ENCODE measurements at regions not wholly inside any gene's neighbourhood (a gene's known extent, or its start where the extent isn't known, plus 50 kb on each side); places are given as distances from the start of the nearest gene placed in this dataset.

DNA sequence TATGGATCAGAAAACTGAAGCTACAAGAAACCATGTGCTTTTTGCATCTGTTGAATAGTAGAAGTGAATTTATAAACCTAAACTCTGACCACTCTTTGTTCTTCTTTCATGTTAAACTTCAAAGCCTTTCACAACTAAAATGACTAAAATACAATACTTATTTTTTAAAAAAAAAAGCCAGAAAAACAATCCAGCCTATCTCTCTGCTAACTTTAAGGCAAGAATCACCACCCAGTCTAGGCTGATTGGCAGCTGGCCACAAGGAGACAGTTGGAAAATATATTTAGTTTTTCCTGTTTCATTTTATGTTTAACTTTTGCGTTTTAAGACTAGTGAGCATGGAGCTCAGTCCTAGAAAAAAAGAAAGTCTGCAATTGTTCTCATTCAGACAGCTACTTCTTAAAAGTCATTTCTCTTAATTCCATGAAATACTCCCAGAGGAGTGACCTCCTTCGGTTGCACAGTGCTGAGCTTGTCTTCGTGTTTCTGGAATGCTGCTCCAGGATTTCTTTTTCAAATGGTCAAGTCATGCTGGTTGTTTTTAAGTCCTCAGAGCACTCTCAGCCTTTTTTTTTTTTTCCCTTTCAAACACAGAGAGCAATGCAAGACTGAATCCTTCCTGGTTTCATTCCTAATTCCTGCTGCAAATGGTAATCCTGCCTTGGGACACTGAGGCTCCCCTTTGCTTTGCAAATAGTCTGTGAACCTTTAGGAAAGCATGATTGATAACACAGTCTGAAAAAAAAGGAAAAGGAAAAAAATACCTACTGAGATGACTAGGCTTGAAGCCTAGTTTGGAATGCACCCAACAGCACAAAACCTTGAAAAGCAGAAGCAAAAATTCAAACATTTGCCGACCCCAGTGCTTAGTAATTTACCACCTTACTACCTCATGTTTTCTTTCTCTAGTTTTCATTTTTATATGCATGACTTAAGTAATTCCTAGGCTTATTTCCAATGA is 233.3 kb upstream of the DAAM1 start:
- intact Hi-C loops (cut with micrococcal nuclease) (no loop called here), dilution Hi-C loops (cut with MboI; ENCODE audit: extremely low pct_ligation_motif_present, low sequenced_read_pairs) (no loop called here)
- H3K4me1 ChIP-seq (ENCODE audit: control insufficient read depth, extremely low read depth, insufficient read depth, low read length) = no peaks in the 10 kb centered on the region
- TF ChIP-seq FOS (IDR thresholded peaks at IDR 0.05; ENCODE audit: borderline replicate concordance, insufficient read depth, low read length) = no peak
- TF ChIP-seq MYC (IDR thresholded peaks at IDR 0.05; ENCODE audit: low read depth, low read length) = no peak
- no peak for TF ChIP-seq GATA2 (IDR thresholded peaks at IDR 0.05; ENCODE audit: insufficient read depth, insufficient read length, low read depth, low read length)
- no peak for TF ChIP-seq EZH2 (IDR thresholded peaks at IDR 0.05; ENCODE audit: borderline replicate concordance, low read depth, low read length, severe bottlenecking)
- TF ChIP-seq, protein P1, sequence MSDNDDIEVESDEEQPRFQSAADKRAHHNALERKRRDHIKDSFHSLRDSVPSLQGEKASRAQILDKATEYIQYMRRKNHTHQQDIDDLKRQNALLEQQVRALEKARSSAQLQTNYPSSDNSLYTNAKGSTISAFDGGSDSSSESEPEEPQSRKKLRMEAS (IDR thresholded peaks at IDR 0.05; ENCODE audit: insufficient read depth, insufficient read length) = no peak
- H3K9ac ChIP-seq (replicated peaks; ENCODE audit: extremely low read depth, insufficient read depth, low read length) = no peak overlapping the region
- FAIRE-seq (no peak), DNase-seq (ENCODE audit: low read depth, low spot score) (no peak)
- BruUV-seq (replicated peaks) = no TSS peak
- H4K20me1 ChIP-seq (replicated peaks; ENCODE audit: control insufficient read depth, extremely low read depth, insufficient read depth, low read length) = no peaks in the 10 kb centered on the region
- H3K9me3 ChIP-seq (replicated peaks; ENCODE audit: control insufficient read depth, insufficient read depth, low read length) = no peaks in the 10 kb centered on the region
- H3K27me3 ChIP-seq (ENCODE audit: control insufficient read depth in 2 of 2, insufficient read depth in 2 of 2, low read length in 2 of 2) = peaks cover 0 to 6% of the 10 kb centered on the region in 2 experiments
- POLR2A ChIA-PET = no interaction called here
- H3K4me3 ChIP-seq (replicated peaks in 1 of 3; ENCODE audit: insufficient read depth in 1 of 3, low read depth in 1 of 3, low read length in 3 of 3) = no peak overlapping the region
- CTCF ChIA-PET = no interaction called here
- H3K4me2 ChIP-seq (ENCODE audit: insufficient read depth, low read length) = no peak overlapping the region
- no peaks in the 10 kb centered on the region for H3K36me3 ChIP-seq (ENCODE audit: control insufficient read depth in 2 of 2, extremely low read depth in 1 of 2, insufficient read depth in 2 of 2, low read length in 2 of 2)
- H3K27ac ChIP-seq (ENCODE audit: insufficient read depth, low read depth, low read length) = no peak overlapping the region
- H3K9me1 ChIP-seq (replicated peaks; ENCODE audit: control insufficient read depth, extremely low read depth, insufficient read depth, low read length) = no peaks in the 10 kb centered on the region
- no peak overlapping the region for H2AFZ ChIP-seq (ENCODE audit: low read depth, low read length)
- H3K79me2 ChIP-seq (ENCODE audit: control insufficient read depth, insufficient read depth, low read length) = no peaks in the 10 kb centered on the region

DNA sequence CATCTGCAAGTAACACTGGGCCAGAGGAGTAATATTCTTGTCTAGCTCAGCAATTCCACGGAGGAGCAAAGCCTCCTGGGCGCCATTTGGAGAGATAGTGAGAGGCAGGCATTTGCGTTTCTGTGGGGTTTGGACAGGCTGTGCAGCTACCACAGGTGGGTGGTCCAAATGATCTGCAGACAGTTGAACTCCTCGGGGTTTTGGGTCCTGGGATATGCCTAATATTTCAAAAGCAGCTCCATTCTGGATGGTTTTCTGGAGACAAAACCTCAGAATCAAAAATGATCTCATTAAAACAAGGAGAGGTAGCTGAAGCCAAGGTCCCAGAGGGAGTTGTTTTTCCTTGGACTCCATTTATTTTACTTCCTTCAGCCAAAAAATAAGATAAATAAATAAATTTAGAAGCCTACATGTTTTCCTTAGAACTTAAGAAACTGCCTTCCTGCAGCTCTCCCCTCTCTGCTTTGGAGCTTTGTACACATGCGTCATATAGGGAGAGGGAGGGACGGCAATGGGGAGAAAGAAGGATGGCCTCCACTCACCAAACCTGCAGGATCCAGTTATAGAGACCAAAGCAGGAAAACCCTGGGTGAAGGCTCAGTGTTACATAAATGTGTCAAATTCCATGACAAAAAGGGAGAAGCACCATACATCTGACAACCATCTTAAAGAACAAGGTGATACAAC is 227.3 kb upstream of the DAAM1 start:
- Histone ChIP-seq H3K4me3 (replicated peaks in 1 of 3; ENCODE audit: insufficient read depth in 1 of 3, low read depth in 1 of 3, low read length in 3 of 3) (no peak overlapping the region), H3K79me2 (ENCODE audit: control insufficient read depth, insufficient read depth, low read length) (no peaks in the 10 kb centered on the region), H2AFZ (ENCODE audit: low read depth, low read length) (no peak overlapping the region), H3K27ac (ENCODE audit: insufficient read depth, low read depth, low read length) (no peak overlapping the region), H3K36me3 (ENCODE audit: control insufficient read depth in 2 of 2, extremely low read depth in 1 of 2, insufficient read depth in 2 of 2, low read length in 2 of 2) (no peaks in the 10 kb centered on the region), H3K9me1 (replicated peaks; ENCODE audit: control insufficient read depth, extremely low read depth, insufficient read depth, low read length) (no peaks in the 10 kb centered on the region), H3K4me2 (ENCODE audit: insufficient read depth, low read length) (no peak overlapping the region), H4K20me1 (replicated peaks; ENCODE audit: control insufficient read depth, extremely low read depth, insufficient read depth, low read length) (no peaks in the 10 kb centered on the region), H3K27me3 (ENCODE audit: control insufficient read depth in 2 of 2, insufficient read depth in 2 of 2, low read length in 2 of 2) (no peaks in the 10 kb centered on the region), H3K4me1 (ENCODE audit: control insufficient read depth, extremely low read depth, insufficient read depth, low read length) (no peaks in the 10 kb centered on the region), H3K9ac (replicated peaks; ENCODE audit: extremely low read depth, insufficient read depth, low read length) (no peak overlapping the region), H3K9me3 (replicated peaks; ENCODE audit: control insufficient read depth, insufficient read depth, low read length) (no peaks in the 10 kb centered on the region)
- ChIA-PET POLR2A (no interaction called here), CTCF (no interaction called here)
- DNase-seq (ENCODE audit: low read depth, low spot score) (no peak), FAIRE-seq (no peak)
- BruUV-seq (replicated peaks) = no TSS peak
- TF ChIP-seq, protein P2, sequence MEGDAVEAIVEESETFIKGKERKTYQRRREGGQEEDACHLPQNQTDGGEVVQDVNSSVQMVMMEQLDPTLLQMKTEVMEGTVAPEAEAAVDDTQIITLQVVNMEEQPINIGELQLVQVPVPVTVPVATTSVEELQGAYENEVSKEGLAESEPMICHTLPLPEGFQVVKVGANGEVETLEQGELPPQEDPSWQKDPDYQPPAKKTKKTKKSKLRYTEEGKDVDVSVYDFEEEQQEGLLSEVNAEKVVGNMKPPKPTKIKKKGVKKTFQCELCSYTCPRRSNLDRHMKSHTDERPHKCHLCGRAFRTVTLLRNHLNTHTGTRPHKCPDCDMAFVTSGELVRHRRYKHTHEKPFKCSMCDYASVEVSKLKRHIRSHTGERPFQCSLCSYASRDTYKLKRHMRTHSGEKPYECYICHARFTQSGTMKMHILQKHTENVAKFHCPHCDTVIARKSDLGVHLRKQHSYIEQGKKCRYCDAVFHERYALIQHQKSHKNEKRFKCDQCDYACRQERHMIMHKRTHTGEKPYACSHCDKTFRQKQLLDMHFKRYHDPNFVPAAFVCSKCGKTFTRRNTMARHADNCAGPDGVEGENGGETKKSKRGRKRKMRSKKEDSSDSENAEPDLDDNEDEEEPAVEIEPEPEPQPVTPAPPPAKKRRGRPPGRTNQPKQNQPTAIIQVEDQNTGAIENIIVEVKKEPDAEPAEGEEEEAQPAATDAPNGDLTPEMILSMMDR (IDR thresholded peaks at IDR 0.05; ENCODE audit: extremely low read depth in 1 of 2, insufficient read depth in 1 of 2, low read depth in 1 of 2, low read length in 2 of 2) = no peak
- no peak for TF ChIP-seq GATA2 (IDR thresholded peaks at IDR 0.05; ENCODE audit: insufficient read depth, insufficient read length, low read depth, low read length)
- no peak for TF ChIP-seq POLR2A (IDR thresholded peaks at IDR 0.05; ENCODE audit: low read depth, low read length)
- no peak for TF ChIP-seq JUN (IDR thresholded peaks at IDR 0.05; ENCODE audit: borderline replicate concordance, insufficient read depth, insufficient read length, low read depth)
- TF ChIP-seq MYC (IDR thresholded peaks at IDR 0.05; ENCODE audit: low read depth, low read length) = no peak
- TF ChIP-seq, protein P1 (IDR thresholded peaks at IDR 0.05; ENCODE audit: insufficient read depth, insufficient read length) = no peak
- no peak for TF ChIP-seq EZH2 (IDR thresholded peaks at IDR 0.05; ENCODE audit: borderline replicate concordance, low read depth, low read length, severe bottlenecking)
- TF ChIP-seq FOS (IDR thresholded peaks at IDR 0.05; ENCODE audit: borderline replicate concordance, insufficient read depth, low read length) = no peak
- dilution Hi-C loops (cut with MboI; ENCODE audit: extremely low pct_ligation_motif_present, low sequenced_read_pairs) (no loop called here), intact Hi-C loops (cut with micrococcal nuclease) (no loop called here)
